BE2C (cell line): ENCODE measurements at regions not wholly inside any gene's neighbourhood (a gene's known extent, or its start where the extent isn't known, plus 50 kb on each side); places are given as distances from the start of the nearest gene placed in this dataset.

Experiments used
- DNase-seq: peaks from one replicate; pipeline ENCODE4 v3.0.0-alpha.2; 2020
- H3K27me3 ChIP-seq: fragments of 250-450 bp; sonication (Bioruptor Pico); 2 replicates; pipeline ENCODE4 v1.5.1; 2020; ENCODE audit warnings: mild to moderate bottlenecking
- H3K36me3 ChIP-seq: fragments of 250-450 bp; sonication (Bioruptor Pico); 2 replicates; pipeline ENCODE4 v1.5.1; 2020; ENCODE audit warnings: mild to moderate bottlenecking
- H3K4me1 ChIP-seq: fragments of 250-450 bp; sonication (Bioruptor Pico); 2 replicates; pipeline ENCODE4 v1.5.1; 2020
- H3K4me3 ChIP-seq: 2 replicates; pipeline ENCODE4 v1.5.1; 2011; ENCODE audit warnings: low read depth, low read length
- H3K9me3 ChIP-seq: fragments of 250-450 bp; sonication (Bioruptor Pico); 2 replicates; pipeline ENCODE4 v1.5.1; 2020
- TF ChIP-seq, protein P1 (sequence below): IDR thresholded peaks from 2 replicates; pipeline ENCODE4 v1.5.1; 2012; ENCODE audit warnings: mild to moderate bottlenecking, low read depth, low read length

GRCh38 chr21:22791376-22791775, 1793.2 kb downstream of the NCAM2 start:
- Histone ChIP-seq H3K9me3 (no peaks in the 10 kb centered on the region), H3K36me3 (no peaks in the 10 kb centered on the region), H3K4me3 (no peak overlapping the region), H3K27me3 (no peaks in the 10 kb centered on the region), H3K4me1 (no peaks in the 10 kb centered on the region)
- TF ChIP-seq, protein P1, sequence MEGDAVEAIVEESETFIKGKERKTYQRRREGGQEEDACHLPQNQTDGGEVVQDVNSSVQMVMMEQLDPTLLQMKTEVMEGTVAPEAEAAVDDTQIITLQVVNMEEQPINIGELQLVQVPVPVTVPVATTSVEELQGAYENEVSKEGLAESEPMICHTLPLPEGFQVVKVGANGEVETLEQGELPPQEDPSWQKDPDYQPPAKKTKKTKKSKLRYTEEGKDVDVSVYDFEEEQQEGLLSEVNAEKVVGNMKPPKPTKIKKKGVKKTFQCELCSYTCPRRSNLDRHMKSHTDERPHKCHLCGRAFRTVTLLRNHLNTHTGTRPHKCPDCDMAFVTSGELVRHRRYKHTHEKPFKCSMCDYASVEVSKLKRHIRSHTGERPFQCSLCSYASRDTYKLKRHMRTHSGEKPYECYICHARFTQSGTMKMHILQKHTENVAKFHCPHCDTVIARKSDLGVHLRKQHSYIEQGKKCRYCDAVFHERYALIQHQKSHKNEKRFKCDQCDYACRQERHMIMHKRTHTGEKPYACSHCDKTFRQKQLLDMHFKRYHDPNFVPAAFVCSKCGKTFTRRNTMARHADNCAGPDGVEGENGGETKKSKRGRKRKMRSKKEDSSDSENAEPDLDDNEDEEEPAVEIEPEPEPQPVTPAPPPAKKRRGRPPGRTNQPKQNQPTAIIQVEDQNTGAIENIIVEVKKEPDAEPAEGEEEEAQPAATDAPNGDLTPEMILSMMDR = no peak
- DNase-seq = no peak

DNA sequence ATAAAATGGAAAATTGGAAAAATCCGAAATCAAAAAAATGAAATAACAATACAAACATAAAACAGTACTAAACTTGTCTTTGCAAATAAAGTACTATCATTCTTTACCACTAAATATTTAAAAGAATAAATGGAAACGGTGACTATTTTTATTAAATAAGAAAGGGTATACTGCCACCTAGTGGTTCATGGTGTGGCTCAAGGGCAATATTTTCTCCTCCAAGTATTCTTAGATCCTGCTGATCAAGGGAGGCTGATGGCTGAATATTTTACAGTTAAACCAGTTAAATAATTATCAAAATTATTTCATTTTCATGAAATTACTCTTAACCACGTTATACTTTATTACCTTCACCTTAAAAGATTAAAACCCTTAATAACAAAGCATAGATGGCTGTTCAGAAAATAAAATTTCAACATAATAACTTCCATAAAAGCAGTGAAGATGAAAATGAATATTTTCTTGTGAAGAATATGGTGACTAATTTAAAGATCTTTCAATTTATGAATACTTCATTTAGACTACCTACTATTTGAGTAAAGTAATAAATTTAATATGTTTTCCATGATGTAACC, 1793.9 kb downstream of the NCAM2 start:
- H3K9me3 ChIP-seq = no peaks in the 10 kb centered on the region
- no peaks in the 10 kb centered on the region for H3K36me3 ChIP-seq
- no peaks in the 10 kb centered on the region for H3K27me3 ChIP-seq
- H3K4me3 ChIP-seq = no peak overlapping the region
- DNase-seq = peak; percentile 30
- TF ChIP-seq, protein P1 = peak; percentile 62
- no peaks in the 10 kb centered on the region for H3K4me1 ChIP-seq

- H3K4me1 ChIP-seq = no peaks in the 10 kb centered on the region
Observed at GRCh38 chr21:22795091-22795490, 1796.9 kb downstream of the NCAM2 start.

DNA sequence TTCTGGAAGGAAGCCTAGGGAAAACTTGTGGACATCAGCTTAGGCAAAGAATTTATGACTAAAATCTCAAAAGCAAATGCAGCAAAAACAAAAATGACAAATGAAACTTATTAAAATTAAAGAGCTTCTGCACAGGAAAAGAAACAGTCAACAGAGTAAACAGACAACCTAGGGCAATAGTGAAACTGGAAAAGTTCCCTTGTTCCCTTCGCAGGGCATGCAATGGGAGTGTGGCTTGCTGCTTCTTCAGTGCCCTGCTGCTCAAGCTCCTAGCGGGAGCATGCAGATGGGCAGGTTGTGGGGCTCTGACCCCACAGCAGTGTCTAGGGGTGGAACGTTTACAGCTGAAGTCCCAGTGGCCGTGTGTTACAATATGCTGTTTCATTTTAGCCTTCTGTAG, 1797.4 kb downstream of the NCAM2 start:
- H3K9me3 ChIP-seq = no peaks in the 10 kb centered on the region
- no peak overlapping the region for H3K4me3 ChIP-seq
- no peaks in the 10 kb centered on the region for H3K36me3 ChIP-seq
- TF ChIP-seq, protein P1 = no peak
- no peaks in the 10 kb centered on the region for H3K4me1 ChIP-seq
- no peaks in the 10 kb centered on the region for H3K27me3 ChIP-seq
- DNase-seq = no peak

More at GRCh38 chr21:22795091-22795490, 1796.9 kb downstream of the NCAM2 start:
- TF ChIP-seq, protein P1 = no peak
- no peak overlapping the region for H3K4me3 ChIP-seq
- H3K9me3 ChIP-seq = no peaks in the 10 kb centered on the region
- H3K36me3 ChIP-seq = no peaks in the 10 kb centered on the region
- DNase-seq = no peak
- H3K27me3 ChIP-seq = no peaks in the 10 kb centered on the region

- no peak for DNase-seq
- TF ChIP-seq, protein P1 = no peak
- no peaks in the 10 kb centered on the region for H3K9me3 ChIP-seq
- no peak overlapping the region for H3K4me3 ChIP-seq
- H3K27me3 ChIP-seq = no peaks in the 10 kb centered on the region
- no peaks in the 10 kb centered on the region for H3K36me3 ChIP-seq
- no peaks in the 10 kb centered on the region for H3K4me1 ChIP-seq
Observed at GRCh38 chr21:22796147-22796546, 1797.9 kb downstream of the NCAM2 start.

GRCh38 chr21:22804151-22804550, 1805.9 kb downstream of the NCAM2 start:
- no peaks in the 10 kb centered on the region for H3K27me3 ChIP-seq
- no peak overlapping the region for H3K4me3 ChIP-seq
- H3K9me3 ChIP-seq = no peaks in the 10 kb centered on the region
- TF ChIP-seq, protein P1 = no peak
- no peaks in the 10 kb centered on the region for H3K36me3 ChIP-seq
- no peak for DNase-seq
- H3K4me1 ChIP-seq = no peaks in the 10 kb centered on the region
